ENCODE measurements at regions not wholly inside any gene's neighbourhood (a gene's known extent, or its start where the extent isn't known, plus 50 kb on each side); places are given as distances from the start of the nearest gene placed in this dataset.
"Not testable (repeated sequence)": the region's sequence is repeated elsewhere in the genome, so short reads cannot be mapped to it uniquely, and the experiment has no call there.

DNA sequence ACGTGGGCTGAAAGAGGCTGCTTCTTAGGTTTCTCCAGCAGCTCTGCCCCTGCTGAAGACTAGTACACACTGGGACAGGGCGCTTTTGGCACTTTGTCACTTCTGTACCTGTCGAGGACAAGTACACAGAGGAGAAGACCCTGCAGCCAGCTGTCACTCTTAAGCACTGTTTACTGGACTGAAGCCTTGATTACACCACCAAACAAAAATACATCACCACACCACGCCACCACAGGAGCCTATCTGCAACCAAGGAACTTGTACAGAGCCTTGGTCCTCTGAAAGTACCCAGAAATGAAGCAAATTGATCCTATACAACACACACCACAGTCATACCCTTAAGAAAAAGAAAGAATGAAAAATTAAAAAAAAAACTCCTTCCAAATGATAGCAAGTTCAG, 1509.5 kb upstream of the TPTE start:
- H2BK5ac ChIP-seq (ENCODE audit: low read length); H3K14ac ChIP-seq (ENCODE audit: low read length); H4K91ac ChIP-seq (ENCODE audit: low read depth, low read length, poor library complexity); H3K4me1 ChIP-seq (ENCODE audit: control insufficient read depth in 2 of 2, insufficient read depth in 1 of 2, low read depth in 1 of 2, low read length in 2 of 2); H3K23ac ChIP-seq (ENCODE audit: low read depth, low read length, poor library complexity); H2BK12ac ChIP-seq (ENCODE audit: low read length); H2AK5ac ChIP-seq (ENCODE audit: low read depth, low read length); H3K4me3 ChIP-seq (ENCODE audit: low read length in 2 of 2); H3K9ac ChIP-seq (ENCODE audit: low read depth, low read length, poor library complexity); H2BK120ac ChIP-seq (ENCODE audit: low read depth, low read length); H3K27ac ChIP-seq (replicated peaks; ENCODE audit: low read length); H2BK15ac ChIP-seq (ENCODE audit: low read length); H2AFZ ChIP-seq (ENCODE audit: low read length); H3K36me3 ChIP-seq (replicated peaks in 1 of 2; ENCODE audit: control insufficient read depth in 2 of 2, insufficient read depth in 2 of 2, low read length in 2 of 2); DNase-seq (ENCODE audit: low spot score); H3K18ac ChIP-seq (ENCODE audit: low read length); H3K27me3 ChIP-seq (ENCODE audit: control insufficient read depth in 3 of 3, insufficient read depth in 3 of 3, low read depth in 1 of 3, low read length in 3 of 3); H3K79me1 ChIP-seq (ENCODE audit: low read depth, low read length); H4K8ac ChIP-seq (ENCODE audit: low read depth, low read length); H3K4me2 ChIP-seq (ENCODE audit: insufficient read depth, low read length, poor library complexity, severe bottlenecking); H3K4ac ChIP-seq (ENCODE audit: low read length): not testable (repeated sequence)
- WGBS, 2 donors (ENCODE audit: extremely low coverage in 2 of 2, insufficient read length in 2 of 2, insufficient replicate concordance in 1 of 2), result no CpG with 5 or more reads among the region's 4 CpGs
- H3K9me3 ChIP-seq (replicated peaks in 1 of 2; ENCODE audit: control insufficient read depth in 2 of 2, insufficient read depth in 1 of 2, low read depth in 1 of 2, low read length in 2 of 2), result peaks cover 0 to 24% of the 10 kb centered on the region in 2 donors

DNA sequence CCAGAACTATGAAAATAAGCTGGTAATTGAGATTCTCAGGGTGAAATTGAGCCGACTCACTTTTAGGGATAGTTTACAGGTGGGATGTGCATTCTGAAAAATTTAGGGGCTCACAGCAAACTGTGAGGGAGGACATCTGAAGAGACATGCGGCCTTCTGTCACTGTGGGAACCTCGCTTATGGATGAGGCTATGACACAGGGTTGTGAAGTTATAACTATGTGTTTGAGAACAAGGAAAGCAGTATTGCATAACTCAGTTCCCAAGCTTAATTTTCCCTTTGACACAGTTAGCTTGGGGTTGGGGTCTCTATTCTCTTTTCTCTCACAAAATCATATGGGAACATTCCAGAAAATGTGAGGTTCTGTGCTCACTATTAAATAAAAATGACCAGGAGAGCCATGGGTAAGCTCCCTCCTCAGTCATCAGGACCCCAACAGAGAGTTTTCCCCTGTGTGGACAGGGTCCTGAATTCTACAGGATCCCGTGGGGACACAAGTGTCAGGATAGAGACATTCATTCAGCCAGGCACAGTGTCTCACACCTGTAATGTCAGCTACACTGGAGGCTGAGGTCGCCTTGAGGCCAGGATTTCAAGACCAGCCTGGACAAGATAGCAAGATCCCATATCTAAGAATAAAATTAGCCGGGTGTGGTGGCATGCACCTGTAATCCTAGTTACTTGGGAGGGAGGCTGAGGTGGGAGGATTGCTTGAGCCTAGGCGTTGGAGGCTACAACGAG, 1507.7 kb upstream of the TPTE start:
- not testable (repeated sequence) for H2BK120ac ChIP-seq (ENCODE audit: low read depth, low read length); H2BK15ac ChIP-seq (ENCODE audit: low read length); H2AK5ac ChIP-seq (ENCODE audit: low read depth, low read length); H2BK12ac ChIP-seq (ENCODE audit: low read length); H3K4me3 ChIP-seq (ENCODE audit: low read length in 2 of 2); H3K79me1 ChIP-seq (ENCODE audit: low read depth, low read length); H4K8ac ChIP-seq (ENCODE audit: low read depth, low read length); H3K4me2 ChIP-seq (ENCODE audit: insufficient read depth, low read length, poor library complexity, severe bottlenecking); H4K91ac ChIP-seq (ENCODE audit: low read depth, low read length, poor library complexity); H3K18ac ChIP-seq (ENCODE audit: low read length); H2BK5ac ChIP-seq (ENCODE audit: low read length); H3K23ac ChIP-seq (ENCODE audit: low read depth, low read length, poor library complexity); H3K9ac ChIP-seq (ENCODE audit: low read depth, low read length, poor library complexity); H2AFZ ChIP-seq (ENCODE audit: low read length); H3K4ac ChIP-seq (ENCODE audit: low read length); H3K36me3 ChIP-seq (replicated peaks in 1 of 2; ENCODE audit: control insufficient read depth in 2 of 2, insufficient read depth in 2 of 2, low read length in 2 of 2); H3K14ac ChIP-seq (ENCODE audit: low read length); H3K27me3 ChIP-seq (ENCODE audit: control insufficient read depth in 3 of 3, insufficient read depth in 3 of 3, low read depth in 1 of 3, low read length in 3 of 3); H3K27ac ChIP-seq (replicated peaks; ENCODE audit: low read length); H3K4me1 ChIP-seq (ENCODE audit: control insufficient read depth in 2 of 2, insufficient read depth in 1 of 2, low read depth in 1 of 2, low read length in 2 of 2); DNase-seq (ENCODE audit: low spot score)
- peaks cover 0 to 17% of the 10 kb centered on the region in 2 donors for H3K9me3 ChIP-seq (replicated peaks in 1 of 2; ENCODE audit: control insufficient read depth in 2 of 2, insufficient read depth in 1 of 2, low read depth in 1 of 2, low read length in 2 of 2)
- no CpG with 5 or more reads among the region's 8 CpGs for WGBS, 2 donors (ENCODE audit: extremely low coverage in 2 of 2, insufficient read length in 2 of 2, insufficient replicate concordance in 1 of 2)

DNA sequence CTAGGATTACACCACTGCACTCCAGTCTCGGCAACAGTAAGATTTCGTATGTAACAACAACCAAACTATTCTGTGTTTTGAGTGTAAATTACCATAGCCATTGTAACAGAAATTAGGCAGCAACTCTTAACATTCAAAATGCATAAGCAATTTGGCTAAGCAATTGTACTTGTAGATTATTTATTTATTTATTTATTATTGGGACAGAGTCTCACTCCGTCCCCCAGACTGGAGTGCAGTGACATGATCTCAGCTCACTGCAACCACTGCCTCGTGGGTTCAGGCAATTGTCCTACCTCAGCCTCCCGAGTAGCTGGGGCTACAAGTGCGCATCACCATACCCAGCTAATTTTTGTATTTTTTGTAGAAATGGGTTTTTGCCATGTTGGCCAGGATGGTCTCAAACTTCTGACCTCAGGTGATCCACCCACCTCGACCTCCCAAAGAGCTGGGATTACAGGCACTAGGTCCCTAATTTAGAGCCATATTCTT, 1507.1 kb upstream of the TPTE start:
- H2BK12ac ChIP-seq (ENCODE audit: low read length); H2BK120ac ChIP-seq (ENCODE audit: low read depth, low read length); H3K4ac ChIP-seq (ENCODE audit: low read length); H4K91ac ChIP-seq (ENCODE audit: low read depth, low read length, poor library complexity); H2BK15ac ChIP-seq (ENCODE audit: low read length); H3K4me3 ChIP-seq (ENCODE audit: low read length in 2 of 2); H2AFZ ChIP-seq (ENCODE audit: low read length); H4K8ac ChIP-seq (ENCODE audit: low read depth, low read length); H3K27me3 ChIP-seq (ENCODE audit: control insufficient read depth in 3 of 3, insufficient read depth in 3 of 3, low read depth in 1 of 3, low read length in 3 of 3); H3K27ac ChIP-seq (replicated peaks; ENCODE audit: low read length); H3K23ac ChIP-seq (ENCODE audit: low read depth, low read length, poor library complexity); DNase-seq (ENCODE audit: low spot score); H3K18ac ChIP-seq (ENCODE audit: low read length); H3K4me2 ChIP-seq (ENCODE audit: insufficient read depth, low read length, poor library complexity, severe bottlenecking); H2BK5ac ChIP-seq (ENCODE audit: low read length); H3K79me1 ChIP-seq (ENCODE audit: low read depth, low read length); H3K14ac ChIP-seq (ENCODE audit: low read length); H2AK5ac ChIP-seq (ENCODE audit: low read depth, low read length); H3K36me3 ChIP-seq (replicated peaks in 1 of 2; ENCODE audit: control insufficient read depth in 2 of 2, insufficient read depth in 2 of 2, low read length in 2 of 2); H3K4me1 ChIP-seq (ENCODE audit: control insufficient read depth in 2 of 2, insufficient read depth in 1 of 2, low read depth in 1 of 2, low read length in 2 of 2); H3K9ac ChIP-seq (ENCODE audit: low read depth, low read length, poor library complexity): not testable (repeated sequence)
- WGBS, 2 donors (ENCODE audit: extremely low coverage in 2 of 2, insufficient read length in 2 of 2, insufficient replicate concordance in 1 of 2), result no CpG with 5 or more reads among the region's 7 CpGs
- H3K9me3 ChIP-seq (replicated peaks in 1 of 2; ENCODE audit: control insufficient read depth in 2 of 2, insufficient read depth in 1 of 2, low read depth in 1 of 2, low read length in 2 of 2), result peaks cover 0 to 14% of the 10 kb centered on the region in 2 donors

DNA sequence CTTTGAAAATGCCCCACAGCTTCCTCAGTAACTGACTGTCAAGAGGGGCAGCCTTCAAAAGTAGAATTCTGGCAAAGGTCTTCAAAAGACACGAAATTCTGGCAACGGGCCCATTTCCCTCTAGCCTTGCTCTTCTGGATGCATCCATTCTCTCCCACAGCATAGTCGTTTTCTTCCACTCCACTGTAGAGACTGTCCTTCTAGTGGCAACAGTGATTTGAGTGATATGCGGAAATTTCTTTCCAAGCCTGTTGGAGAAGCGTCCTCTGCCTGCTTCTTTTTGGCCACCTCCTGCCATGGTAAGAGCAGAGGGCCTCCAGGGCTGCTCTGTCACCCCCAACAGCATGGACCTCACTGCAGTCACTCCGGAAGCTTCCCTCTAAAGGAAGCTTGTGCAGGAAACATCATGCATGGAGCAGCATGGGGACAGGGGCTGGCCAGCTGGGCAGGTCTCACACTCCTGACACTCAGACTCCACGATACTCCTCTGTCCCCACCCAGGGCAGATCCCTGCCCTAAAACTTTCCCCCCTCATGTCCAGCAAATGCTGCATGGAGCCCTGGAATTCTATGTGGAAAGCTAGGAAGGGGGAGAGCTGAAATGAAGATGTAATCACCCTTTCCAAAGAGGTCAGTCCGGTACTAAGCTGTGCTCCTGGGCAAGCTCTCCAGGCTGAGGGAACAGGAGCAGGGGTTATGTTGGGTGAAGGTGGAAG, 1505.7 kb upstream of the TPTE start:
- H3K79me1 ChIP-seq (ENCODE audit: low read depth, low read length); H3K27ac ChIP-seq (replicated peaks; ENCODE audit: low read length); H3K18ac ChIP-seq (ENCODE audit: low read length); H2BK12ac ChIP-seq (ENCODE audit: low read length); H2BK15ac ChIP-seq (ENCODE audit: low read length); H4K8ac ChIP-seq (ENCODE audit: low read depth, low read length); H3K23ac ChIP-seq (ENCODE audit: low read depth, low read length, poor library complexity); H3K14ac ChIP-seq (ENCODE audit: low read length); DNase-seq (ENCODE audit: low spot score); H3K4me1 ChIP-seq (ENCODE audit: control insufficient read depth in 2 of 2, insufficient read depth in 1 of 2, low read depth in 1 of 2, low read length in 2 of 2); H3K4ac ChIP-seq (ENCODE audit: low read length); H4K91ac ChIP-seq (ENCODE audit: low read depth, low read length, poor library complexity); H2BK5ac ChIP-seq (ENCODE audit: low read length); H3K4me3 ChIP-seq (ENCODE audit: low read length in 2 of 2); H2AFZ ChIP-seq (ENCODE audit: low read length); H3K9ac ChIP-seq (ENCODE audit: low read depth, low read length, poor library complexity); H3K27me3 ChIP-seq (ENCODE audit: control insufficient read depth in 3 of 3, insufficient read depth in 3 of 3, low read depth in 1 of 3, low read length in 3 of 3); H3K36me3 ChIP-seq (replicated peaks in 1 of 2; ENCODE audit: control insufficient read depth in 2 of 2, insufficient read depth in 2 of 2, low read length in 2 of 2); H2BK120ac ChIP-seq (ENCODE audit: low read depth, low read length); H2AK5ac ChIP-seq (ENCODE audit: low read depth, low read length); H3K4me2 ChIP-seq (ENCODE audit: insufficient read depth, low read length, poor library complexity, severe bottlenecking): not testable (repeated sequence)
- no CpG with 5 or more reads among the region's 8 CpGs for WGBS, 2 donors (ENCODE audit: extremely low coverage in 2 of 2, insufficient read length in 2 of 2, insufficient replicate concordance in 1 of 2)
- peaks cover 0 to 12% of the 10 kb centered on the region in 2 donors for H3K9me3 ChIP-seq (replicated peaks in 1 of 2; ENCODE audit: control insufficient read depth in 2 of 2, insufficient read depth in 1 of 2, low read depth in 1 of 2, low read length in 2 of 2)
